GM19035 (cell line): ENCODE measurements at regions not wholly inside any gene's neighbourhood (a gene's known extent, or its start where the extent isn't known, plus 50 kb on each side); places are given as distances from the start of the nearest gene placed in this dataset.
A peak's percentile ranks its signal among the peaks of the same experiment; 100 is the strongest.

Experiments used
- ATAC-seq: cut with Tn5 transposase; IDR thresholded peaks from one replicate; pipeline ENCODE4 v1.9.1; 2021; ENCODE audit not compliant: unreplicated experiment

DNA sequence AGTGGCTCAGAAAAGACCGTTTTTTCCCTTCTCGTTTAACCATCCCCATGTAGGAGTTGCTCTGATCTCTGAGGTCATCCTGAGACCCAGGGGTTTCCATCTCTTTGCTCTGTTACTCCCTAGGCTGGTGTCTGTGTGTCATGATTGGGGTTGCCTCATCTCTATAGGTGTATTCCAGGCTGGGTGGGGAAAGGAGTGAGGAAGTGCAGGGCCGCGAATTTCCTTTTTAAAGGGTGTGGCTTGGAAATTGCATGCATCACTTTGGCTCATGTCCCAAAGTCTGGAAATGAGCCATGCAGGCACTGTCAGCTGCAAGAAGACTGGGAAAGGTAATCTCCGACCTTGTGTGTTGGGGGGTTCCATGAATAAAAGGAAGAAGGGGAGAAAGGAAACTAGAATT is 201.9 kb downstream of the AACS start:
- ATAC-seq: no peak

DNA sequence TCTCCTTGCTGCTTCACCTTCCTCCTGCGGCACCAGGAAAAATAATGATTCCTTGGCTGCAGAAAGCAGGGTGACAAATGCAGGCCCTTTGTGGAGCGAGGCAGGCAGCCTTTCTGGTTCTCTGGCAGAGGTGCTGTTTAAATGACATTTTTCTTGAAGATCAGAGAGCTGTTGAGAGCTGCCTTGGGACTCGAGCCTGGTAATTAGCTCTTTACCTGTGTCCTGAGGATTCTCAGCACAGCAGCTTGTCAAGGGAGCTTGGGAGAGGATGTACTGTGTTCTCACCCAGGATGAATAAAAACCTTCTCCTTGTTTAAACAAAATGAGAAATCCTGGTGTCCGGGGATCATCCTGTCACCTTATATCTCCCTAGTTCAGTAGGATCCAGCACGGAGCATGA is 204.0 kb downstream of the AACS start:
- ATAC-seq: no peak

DNA sequence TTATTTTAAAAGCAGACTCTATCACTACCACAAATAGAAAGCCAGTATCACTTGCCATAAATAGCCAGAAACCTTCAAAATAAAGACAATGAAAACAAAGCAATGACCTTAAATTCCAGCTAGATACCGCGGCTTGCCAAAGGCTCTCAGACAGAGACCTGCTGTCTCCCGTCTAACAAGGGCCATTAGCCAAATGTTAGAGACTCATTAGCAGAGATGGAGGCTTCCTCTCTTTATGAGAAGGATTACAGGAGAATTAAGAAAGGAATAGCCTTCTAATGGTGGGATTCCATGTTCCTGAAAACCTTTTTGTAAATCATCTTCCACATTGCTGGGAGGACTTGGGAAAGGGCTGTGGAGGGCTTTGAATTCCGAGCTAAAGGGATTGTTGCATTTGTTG is 206.7 kb downstream of the AACS start:
- ATAC-seq: no peak

DNA sequence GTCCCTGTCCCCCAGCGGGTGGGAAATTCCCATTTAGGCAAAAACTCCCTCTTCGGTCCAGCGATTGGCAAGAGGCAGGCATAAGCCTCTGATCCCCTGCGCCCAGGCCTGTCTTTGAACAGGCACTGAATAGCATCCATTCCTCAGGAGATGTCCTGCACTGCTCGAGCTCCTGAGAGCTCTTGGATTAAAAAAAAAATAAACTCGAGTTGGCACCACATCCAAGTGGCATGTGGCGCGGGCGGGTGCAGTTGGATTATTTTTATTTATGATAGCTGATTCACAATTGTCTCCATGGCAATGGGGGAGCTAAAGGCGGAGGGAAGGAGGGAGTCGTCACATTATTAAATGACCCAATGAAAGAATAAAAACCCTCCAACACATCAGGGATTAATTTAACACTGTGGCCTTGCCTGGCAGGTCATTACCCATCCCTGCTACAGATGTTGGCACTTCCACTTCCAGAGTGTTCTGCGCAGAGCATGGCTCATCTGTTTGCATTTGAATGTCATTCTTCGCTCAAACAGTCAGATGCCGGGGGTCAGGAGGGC is 207.2 kb downstream of the AACS start:
- no peak for ATAC-seq

DNA sequence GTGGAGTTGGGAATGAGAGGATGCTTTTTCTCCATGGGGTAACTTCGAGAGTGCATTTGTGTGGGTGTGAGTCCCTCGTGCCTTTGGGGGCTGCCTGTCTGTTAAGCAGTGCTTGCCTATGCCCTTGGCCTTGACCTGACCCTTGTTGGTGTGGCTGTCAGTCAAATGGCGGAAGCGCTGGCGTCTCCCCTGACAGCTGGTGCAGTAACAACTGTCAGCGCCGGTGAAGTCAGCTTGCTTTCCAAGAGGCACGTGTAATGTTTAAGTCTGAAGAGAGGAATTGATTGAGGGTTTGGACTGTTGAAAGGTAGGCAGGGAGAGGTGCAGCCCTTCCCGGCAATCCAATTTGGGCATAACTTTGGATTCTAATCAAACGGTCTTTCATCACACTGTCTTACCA is 211.3 kb downstream of the AACS start:
- ATAC-seq: no peak

DNA sequence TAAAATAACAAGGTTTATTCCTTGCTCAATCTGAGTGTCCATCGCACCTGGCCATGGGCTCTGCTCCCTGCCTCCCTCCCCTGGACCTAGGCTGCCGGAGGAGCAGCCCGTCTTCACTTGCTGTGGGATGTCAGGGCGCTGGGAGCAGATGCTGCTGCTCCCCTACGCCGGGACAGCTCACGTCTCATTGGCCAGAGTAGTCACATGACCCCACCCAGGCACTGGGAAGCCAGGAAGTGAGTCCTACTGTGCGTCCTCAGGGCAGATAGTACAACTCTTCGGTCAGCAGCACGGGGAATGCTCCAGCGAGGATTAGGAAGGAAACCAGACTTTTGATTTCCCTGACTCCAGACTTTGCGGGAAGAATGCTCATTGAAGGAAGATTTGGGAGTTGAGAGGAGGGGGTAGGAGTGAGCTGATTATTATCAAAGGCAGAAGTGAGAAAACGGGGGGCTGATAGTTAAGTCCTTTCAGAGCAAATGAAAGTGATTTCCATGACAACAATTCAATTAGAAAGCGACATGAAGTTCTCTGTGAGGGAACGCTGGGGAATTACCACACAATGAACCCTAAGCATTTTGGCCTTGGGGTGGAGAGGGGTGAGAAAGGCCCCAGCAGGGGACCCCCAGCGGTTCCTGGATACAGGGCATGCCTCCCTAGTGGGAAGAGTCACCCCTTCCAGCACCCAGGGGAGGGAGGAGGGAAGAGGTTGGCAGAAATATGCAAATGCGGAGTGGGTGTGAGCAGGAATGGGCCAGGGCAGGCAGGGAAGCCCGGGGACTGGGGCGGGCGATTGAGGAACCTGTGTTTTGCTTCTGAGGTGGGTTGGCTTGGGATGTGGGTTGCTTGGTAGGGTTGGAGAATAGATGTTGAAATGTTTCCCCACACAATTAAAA is 215.5 kb downstream of the AACS start:
- ATAC-seq: no peak

DNA sequence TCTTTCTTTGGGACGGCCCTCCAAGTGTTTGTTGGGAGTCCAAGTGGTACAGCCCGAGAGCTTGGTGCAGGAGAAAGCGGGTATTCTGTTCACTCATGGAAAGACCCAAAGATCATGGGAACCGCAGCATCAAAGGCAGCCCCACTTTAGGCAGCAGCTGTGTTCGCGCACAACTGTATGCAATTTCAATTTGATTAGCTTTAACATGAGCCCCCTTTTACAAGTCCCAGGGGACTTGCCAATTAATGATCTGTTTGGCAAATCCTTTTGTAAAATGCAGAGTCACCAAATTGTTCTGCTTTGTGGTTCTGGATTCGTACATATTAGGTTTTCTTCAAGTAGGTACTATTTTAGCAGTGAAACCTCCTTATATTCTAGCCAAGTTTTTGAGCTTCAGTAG is 217.7 kb downstream of the AACS start:
- ATAC-seq: no peak

DNA sequence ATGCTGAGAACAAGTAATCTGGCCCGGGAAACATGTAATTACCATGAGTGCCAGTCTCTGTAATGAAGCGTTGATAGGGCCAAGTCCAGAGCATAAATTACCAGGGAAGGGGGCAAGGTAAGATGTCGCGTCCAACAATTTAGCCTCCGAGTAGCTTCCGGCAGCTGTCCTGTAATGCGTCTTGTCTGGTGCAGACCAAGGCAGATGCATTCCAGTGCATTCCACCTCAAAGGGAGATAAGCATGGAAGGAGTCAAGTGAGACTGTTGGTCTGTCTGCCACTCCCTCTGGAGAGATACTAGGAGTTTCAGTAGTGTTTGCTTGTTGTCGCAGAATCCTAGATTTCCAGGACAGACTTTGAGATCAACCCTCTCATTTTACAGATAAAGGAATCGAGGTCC is 218.3 kb downstream of the AACS start:
- ATAC-seq: no peak

DNA sequence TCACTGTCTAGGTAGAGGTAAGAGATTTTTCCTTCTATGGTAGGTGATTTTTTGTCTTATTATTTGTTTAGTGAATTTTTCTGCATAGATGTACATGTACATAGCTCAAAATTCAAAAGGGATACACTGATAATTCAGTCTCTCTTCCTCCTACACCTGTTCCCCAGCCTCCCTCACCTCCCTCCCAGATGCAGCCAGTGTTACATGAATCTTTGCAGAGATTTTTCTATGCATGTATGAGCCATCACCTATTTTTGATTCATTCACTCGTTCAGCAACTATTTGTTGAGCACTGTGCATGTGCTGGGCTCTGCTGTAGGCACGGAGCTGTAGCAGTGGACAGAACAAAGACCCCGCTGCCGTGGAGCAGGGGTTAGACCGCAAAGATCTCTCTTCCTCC is 218.9 kb downstream of the AACS start:
- no peak for ATAC-seq

DNA sequence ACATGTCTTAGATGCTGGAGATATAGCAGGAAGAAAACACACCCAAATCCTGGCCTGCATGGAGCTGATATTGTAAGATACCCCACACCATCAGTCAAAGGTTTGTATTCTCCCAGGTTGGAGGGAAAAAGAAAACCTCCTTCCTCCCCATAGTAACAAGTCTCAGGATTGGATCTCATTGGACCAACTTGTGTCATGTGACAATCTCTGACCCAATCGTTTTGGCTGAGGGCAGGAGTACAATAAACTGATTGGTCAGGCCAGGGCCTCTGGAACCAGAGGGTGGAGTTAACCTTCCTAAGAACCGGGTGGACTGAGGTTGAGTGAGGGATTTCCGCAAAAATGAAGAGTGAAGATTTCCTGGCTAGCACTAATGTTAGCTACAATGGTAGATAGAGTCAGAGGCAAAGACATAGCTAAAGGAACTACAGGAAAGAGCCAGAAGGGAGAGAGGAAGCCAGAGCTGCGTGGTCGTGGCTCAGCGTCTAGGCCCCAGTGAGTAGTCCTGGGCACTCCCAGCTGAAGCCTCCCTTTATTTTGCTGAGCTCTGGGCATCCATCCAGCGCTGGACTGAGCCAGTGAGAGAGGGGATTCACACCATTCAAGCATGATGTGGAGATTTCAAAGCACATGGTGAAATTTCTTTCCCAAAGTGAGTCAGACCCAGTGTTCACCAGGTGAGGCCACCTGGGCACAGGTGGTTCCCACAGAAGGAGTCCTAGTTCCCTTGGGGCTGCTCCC is 219.9 kb downstream of the AACS start:
- ATAC-seq: no peak

DNA sequence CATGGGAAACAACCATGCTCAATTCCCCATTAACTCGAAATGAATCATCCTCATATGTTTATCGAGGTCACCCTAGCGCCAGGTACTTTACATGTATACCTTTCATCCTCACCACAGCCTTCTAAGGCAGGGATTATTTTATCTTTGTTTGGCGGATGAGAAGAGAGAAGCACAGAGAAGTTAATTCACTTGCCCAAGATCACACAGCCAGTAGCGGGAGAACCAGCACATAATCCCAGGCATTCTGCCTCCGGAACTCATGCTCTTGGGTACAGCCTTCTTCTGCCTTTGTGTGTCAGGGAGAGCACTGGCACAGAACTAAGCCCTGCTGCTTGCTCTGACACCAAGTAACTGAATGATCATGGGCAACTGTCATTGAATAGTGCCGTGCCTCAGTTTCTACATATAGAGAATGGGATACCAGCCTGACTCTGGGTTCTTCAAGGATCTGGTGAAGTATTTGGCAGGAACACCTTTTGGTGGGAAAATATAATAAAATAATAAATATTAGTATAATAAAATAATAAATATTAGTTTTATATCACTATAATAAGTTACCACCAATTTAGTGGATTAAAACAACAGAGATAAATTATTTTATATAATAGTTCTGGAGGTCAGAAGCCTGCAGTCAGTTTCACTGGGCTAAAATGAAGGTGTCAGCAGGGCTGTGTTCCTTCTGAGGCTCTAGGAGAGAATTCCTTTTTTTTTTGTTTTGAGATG is 220.9 kb downstream of the AACS start:
- no peak for ATAC-seq

DNA sequence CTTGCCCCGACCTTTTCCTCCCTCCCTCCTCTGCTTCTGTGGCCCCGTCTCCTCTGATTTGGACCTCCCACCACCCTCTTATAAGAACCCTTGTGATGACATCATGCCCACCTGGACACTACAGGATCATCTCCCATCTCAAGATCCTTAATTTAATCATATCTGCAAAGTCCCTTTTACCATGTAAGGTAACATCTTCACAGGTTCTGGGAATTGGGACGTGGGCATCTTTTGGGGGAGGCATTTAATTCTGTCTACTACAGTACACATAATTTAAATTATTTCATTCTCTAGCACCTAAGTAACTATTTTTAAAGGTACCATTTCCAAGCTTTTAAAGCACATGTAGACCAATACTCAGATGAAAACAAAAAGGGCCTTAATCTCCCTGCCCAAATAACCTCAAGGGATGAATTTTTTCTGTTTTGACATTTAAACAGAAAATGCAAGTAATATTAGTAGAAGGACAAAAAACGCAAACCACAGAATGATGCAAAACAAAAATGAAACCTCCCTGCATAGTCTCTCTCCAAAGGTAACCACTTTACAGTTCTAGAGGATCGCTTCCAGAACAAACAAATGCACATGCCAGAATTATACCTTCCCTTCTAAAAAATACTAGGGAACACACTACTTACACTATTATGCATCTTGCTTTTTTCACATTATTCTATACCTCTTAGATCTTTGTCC is 222.1 kb downstream of the AACS start:
- ATAC-seq: peak; percentile 84

DNA sequence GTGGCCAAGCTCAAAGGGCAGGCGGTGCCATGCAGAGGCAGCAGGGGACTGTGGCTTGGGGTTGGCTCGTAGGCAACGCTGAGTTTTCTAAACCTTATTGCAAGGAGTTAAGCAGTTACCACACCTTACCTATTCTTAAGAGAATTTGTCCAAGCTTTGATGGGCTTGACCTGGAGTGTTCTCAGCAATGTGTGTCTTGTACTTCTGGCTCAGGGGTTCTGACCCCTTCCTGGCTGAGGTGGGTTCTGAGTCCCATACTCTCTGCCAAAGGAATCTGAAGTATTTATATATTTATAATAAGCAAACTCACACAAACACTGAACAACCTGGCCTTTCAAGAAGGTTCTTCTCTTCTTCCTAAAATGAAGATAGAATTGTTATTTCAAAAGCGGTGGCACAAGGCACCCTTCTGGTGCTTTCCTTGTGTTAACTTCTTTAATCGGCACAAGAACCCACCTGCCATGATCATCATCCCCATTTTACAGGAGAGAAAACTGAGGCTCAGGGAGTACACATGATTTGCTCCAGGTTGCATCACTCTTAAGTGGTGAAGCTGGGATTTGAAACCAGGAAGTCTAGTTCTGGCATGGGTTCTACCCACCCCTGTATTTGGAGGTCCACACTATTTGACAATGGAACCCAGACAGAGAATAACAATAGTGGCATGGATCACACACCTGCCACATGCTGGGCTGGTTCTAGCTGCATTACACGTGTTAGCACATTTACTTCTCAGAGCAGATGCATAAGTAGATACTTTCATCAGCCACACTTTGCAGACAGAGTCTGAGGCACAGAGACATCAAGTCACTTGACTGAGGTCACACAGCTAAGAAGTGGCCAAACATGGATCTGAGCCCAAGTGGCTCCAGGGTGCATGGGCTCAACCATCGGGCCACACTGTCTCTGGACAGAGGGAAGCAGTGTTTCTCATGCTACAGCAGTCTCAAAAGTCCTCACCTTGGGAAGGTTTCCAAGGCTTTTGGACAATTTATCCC is 224.0 kb downstream of the AACS start:
- ATAC-seq: no peak

DNA sequence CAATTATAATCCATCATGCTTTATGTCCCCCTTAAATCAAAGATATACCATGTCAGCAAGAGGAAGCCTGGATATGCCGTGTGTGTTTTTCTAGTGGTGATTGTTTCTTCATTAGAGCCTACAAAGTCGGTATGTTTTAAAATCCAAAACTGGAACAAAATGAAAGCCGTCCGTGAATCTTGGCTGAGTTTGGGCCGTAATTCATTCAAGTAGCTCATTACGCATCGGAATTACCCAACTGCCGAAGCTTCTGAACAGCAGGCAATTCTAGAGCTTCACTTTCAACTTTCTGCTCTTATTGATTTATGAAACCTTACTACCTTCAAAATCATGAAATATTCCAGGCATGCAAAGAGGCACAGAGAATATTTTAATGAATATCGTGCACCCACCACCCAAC is 224.7 kb downstream of the AACS start:
- no peak for ATAC-seq

DNA sequence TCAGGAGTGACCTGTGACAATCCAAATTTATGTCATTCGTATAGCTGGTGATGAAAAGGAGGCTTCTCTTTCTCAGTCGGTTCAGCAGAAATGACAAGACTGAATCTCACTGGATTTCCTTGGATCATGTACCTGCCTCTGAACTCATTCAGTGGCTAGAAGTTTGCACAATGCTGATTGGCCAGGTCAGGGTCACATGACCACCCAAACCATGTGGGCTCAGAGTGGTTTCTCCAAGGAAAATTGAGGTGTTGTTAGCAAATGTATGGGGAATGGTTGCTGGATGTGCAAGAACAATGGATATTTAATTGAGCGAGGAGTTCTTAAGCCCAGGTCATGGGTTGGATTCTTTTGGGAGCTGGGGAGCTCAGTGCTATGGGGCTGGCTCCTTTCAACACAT is 227.5 kb downstream of the AACS start:
- no peak for ATAC-seq

DNA sequence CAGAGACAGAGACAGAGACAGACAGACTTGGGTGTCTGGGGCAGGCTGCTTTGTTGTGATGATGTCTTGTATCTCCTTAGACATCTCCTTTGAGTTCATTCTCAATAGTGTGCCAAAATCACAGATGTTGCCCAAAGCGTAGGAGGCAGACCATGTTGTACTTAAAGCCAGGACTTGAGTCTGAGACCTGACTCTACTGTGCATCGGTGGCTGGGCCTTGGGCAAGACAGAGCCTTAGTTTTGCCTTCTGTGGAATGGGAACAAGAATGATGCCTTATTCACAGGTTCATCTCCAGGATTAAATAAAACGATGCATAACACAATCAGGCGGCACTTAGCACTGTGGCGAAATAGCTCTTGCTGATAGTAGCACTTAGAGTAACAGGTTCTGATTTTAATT is 230.3 kb downstream of the AACS start:
- ATAC-seq: no peak

DNA sequence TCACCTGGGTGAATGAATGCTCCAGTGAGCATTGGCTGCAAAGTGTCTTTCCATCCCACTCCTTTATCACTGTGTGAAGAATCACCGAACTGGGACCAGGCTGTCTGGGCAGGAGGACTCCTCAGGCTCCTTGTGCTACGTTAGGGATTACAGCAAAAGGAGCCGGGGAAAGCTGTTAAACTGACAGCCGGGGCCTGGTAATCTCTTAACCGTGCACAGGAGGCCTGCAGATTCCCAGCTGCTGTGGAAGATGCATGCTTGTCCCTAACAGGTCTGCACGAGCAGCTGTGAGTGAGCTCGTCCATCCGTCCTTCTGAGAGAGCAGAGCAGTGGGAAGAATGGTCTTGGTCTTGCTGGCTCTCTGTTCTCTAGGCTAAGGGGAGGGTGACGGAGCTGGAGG is 231.5 kb downstream of the AACS start:
- no peak for ATAC-seq

DNA sequence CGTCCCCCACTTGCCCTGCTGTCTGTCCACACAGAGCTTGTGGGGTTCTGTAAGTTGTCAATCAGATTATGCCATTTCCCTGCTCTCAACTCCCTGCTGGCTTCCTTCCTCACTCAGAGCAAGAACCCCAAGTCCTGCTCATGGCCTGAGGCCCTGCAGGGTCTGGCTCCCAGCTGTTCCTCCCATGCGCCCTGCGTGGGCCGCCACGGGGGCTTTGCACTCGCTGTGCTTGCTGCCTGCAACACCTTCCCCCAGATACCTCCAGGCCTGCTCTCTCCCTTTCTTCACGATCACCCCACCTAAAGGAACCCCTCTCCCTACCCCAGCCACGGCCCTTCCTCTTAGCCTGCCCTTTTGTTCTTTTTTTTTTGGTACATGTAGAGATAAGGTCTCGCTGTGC is 234.6 kb downstream of the AACS start:
- ATAC-seq: no peak

DNA sequence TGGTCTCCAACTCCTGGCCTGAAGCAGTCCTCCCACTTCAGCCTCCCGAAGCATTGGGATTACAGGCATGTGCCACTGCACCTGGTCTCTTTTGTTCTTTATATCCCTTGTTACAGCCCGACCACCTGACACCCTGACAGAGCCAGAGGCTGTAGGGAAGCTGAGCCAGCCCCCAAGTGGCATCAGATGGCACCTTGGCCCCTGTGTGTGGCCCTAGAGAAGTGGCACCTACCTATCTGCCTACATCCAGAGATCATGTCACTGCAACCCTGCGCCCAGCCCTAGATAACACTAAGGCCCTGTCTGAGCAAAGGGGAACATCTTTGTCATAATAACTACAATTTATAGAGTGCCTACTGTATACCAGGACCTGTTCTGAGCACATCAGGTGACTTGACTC is 235.0 kb downstream of the AACS start:
- ATAC-seq: no peak

DNA sequence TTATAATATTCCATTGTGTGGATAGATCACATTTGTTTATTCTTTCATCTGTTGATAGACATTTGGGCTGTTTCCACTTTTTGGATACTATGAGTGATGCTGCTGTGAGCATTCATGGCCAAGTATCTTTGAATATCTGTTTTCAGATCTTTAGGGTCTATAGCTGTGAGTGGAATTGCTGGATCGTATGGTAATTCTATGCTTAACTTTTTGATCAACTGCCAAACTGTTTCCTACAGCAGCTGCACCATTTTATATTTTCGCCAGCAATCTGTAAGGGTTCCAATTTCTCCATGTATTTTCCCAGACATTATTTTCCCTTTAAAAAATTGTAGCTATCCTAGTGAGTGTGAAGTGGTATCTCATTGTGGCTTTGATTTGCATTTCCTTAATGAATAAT is 238.1 kb downstream of the AACS start:
- no peak for ATAC-seq
